IPS-18a (cell line): ENCODE measurements at regions not wholly inside any gene's neighbourhood (a gene's known extent, or its start where the extent isn't known, plus 50 kb on each side); places are given as distances from the start of the nearest gene placed in this dataset.

Experiments used
- H3K27ac ChIP-seq: one replicate; pipeline ENCODE4 v1.5.1; 2013; ENCODE audit warnings: low read length
- H3K27me3 ChIP-seq: one replicate; pipeline ENCODE4 v1.6.1; 2013; ENCODE audit warnings: mild to moderate bottlenecking, low read length; ENCODE audit not compliant: control insufficient read depth, insufficient read depth
- H3K36me3 ChIP-seq: one replicate; pipeline ENCODE4 v1.6.1; 2013; ENCODE audit warnings: low read depth, low read length; ENCODE audit not compliant: control insufficient read depth
- H3K4me1 ChIP-seq: one replicate; pipeline ENCODE4 v1.6.1; 2013; ENCODE audit warnings: low read depth, low read length; ENCODE audit not compliant: control insufficient read depth
- H3K4me3 ChIP-seq: one replicate; pipeline ENCODE4 v1.5.1; 2013; ENCODE audit warnings: low read length
- H3K9ac ChIP-seq: one replicate; pipeline ENCODE4 v1.6.1; 2013; ENCODE audit warnings: mild to moderate bottlenecking, low read length, moderate library complexity
- H3K9me3 ChIP-seq: one replicate; pipeline ENCODE4 v1.6.1; 2013; ENCODE audit warnings: low read depth, low read length; ENCODE audit not compliant: control insufficient read depth

GRCh38 chr3:3745693-3746092, 53.5 kb upstream of the LRRN1 start:
- no peaks in the 10 kb centered on the region for H3K4me1 ChIP-seq
- H3K9ac ChIP-seq, result no peak overlapping the region
- H3K27ac ChIP-seq, result no peak overlapping the region
- H3K36me3 ChIP-seq, result no peaks in the 10 kb centered on the region
- no peaks in the 10 kb centered on the region for H3K27me3 ChIP-seq
- no peak overlapping the region for H3K4me3 ChIP-seq
- no peaks in the 10 kb centered on the region for H3K9me3 ChIP-seq

DNA sequence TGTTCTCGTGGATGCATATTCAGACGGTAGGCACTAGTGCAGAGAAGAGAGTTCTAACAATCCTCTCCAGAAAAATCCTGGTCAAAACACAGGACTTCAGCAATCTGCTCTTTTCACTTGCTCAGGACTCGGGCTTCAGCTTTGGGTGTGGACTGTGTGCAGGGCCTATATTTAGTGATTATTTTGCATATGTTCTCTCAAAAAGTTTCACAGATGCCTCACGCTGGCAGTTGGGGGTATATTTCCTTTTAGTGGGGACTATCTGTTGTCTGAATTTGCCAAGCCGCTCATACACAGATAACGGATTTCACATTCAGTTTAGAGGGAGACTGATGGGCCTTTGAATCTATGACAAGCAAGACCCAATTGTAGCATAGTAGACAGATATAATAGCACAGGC, 54.4 kb upstream of the LRRN1 start:
- no peak overlapping the region for H3K27ac ChIP-seq
- H3K36me3 ChIP-seq, result no peaks in the 10 kb centered on the region
- H3K9ac ChIP-seq, result no peak overlapping the region
- no peaks in the 10 kb centered on the region for H3K27me3 ChIP-seq
- no peak overlapping the region for H3K4me3 ChIP-seq
- H3K4me1 ChIP-seq, result peaks cover 2% of the 10 kb centered on the region
- H3K9me3 ChIP-seq, result no peaks in the 10 kb centered on the region

DNA sequence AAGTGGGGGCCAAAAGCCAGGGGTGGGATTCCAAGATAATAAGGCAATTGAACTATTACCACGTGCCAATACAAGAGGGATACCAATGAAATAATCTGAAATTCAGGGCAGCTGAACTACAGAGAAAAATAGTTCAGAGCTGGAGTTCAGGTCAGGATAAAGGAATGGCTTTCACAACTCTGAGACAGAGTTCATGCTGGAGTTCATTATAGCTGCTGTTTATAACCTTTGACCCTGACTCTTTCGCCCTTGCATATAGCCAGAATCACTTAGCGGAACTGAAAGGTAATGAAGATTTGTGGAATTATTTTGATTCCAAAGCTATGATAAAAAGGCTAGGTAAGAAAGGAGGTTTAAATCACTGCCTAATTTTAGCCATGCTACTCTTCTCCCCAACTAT, 55.5 kb upstream of the LRRN1 start:
- H3K27me3 ChIP-seq, result no peaks in the 10 kb centered on the region
- no peak overlapping the region for H3K9ac ChIP-seq
- H3K9me3 ChIP-seq, result no peaks in the 10 kb centered on the region
- no peak overlapping the region for H3K4me3 ChIP-seq
- no peak overlapping the region for H3K27ac ChIP-seq
- peaks cover 9% of the 10 kb centered on the region for H3K4me1 ChIP-seq
- no peaks in the 10 kb centered on the region for H3K36me3 ChIP-seq

DNA sequence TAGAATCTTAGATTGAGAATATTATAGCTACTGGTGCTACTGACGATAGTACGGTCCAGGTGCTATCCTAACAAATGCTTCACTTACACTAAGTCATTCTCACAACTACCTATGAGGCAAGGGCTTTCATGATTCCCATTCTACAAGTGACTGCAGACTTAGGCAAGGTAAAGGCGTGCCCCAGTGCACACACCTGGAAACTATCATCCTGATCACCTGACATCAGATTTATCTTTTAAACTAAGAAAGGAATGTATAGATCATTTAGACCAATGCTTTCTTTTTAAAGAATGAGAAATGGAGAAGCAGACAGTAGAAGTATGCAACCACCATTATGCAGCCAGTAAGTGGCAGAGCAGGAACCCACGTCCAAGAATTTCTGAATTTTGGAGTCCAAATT, 59.2 kb upstream of the LRRN1 start:
- no peak overlapping the region for H3K27ac ChIP-seq
- no peaks in the 10 kb centered on the region for H3K9me3 ChIP-seq
- no peaks in the 10 kb centered on the region for H3K36me3 ChIP-seq
- no peak overlapping the region for H3K9ac ChIP-seq
- peaks cover 9% of the 10 kb centered on the region for H3K4me1 ChIP-seq
- no peaks in the 10 kb centered on the region for H3K27me3 ChIP-seq
- H3K4me3 ChIP-seq, result no peak overlapping the region

DNA sequence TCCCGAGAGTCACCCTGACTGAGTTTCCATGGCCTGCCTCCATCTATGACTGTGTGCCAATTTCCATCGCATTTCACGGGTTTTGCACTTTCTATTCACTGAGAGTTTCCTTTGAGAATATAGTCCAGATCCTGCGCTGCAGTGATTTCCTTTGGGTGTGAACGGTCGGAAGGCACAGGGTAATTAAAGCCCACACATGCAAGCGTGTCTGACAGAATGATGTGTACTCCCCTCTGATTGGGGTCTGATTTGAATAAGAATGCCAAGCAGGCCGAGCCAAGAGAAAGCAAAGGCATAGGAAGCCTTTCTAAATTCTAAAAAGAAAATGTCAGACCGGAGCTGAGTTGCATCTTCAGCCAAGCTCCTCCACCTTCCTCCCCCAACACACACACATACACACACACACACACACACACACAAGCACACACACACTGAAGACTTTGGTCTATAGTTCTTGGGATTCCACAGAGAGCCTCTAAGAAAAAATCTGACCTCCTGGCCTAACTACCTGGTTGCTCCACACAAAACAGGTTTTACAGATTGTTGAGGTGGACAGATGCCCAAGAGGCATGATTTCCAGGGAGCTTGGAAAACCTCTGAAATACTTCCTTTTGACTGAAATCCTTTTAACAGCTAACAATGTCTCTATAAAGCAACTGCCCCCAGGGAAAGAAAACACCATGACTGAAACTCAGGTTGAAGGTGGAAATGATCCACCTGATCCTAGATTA, 59.7 kb upstream of the LRRN1 start:
- H3K9me3 ChIP-seq, result no peaks in the 10 kb centered on the region
- peaks cover 9% of the 10 kb centered on the region for H3K4me1 ChIP-seq
- no peak overlapping the region for H3K4me3 ChIP-seq
- no peaks in the 10 kb centered on the region for H3K36me3 ChIP-seq
- H3K9ac ChIP-seq, result no peak overlapping the region
- H3K27me3 ChIP-seq, result no peaks in the 10 kb centered on the region
- no peak overlapping the region for H3K27ac ChIP-seq

DNA sequence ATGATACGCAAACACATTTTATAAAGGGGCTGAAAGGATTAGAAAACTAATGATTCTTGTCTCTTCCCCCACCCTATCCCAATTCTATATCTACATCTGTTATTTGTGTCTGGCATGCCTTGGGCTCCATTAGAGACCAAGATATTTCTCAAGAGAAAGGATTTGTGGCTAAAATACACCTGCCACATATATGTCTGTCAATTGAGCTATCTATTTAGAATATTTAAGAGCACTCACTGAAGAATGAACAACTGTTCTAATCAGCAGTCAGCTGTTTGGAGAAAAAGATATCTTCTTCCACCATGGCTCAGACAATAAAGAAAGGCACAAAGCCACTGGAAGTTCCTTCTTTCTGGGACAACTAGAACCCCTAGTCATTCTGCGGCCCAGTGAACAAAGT, 61.7 kb upstream of the LRRN1 start:
- H3K4me3 ChIP-seq, result no peak overlapping the region
- H3K27me3 ChIP-seq, result no peaks in the 10 kb centered on the region
- peaks cover 9% of the 10 kb centered on the region for H3K4me1 ChIP-seq
- no peak overlapping the region for H3K9ac ChIP-seq
- H3K36me3 ChIP-seq, result no peaks in the 10 kb centered on the region
- H3K9me3 ChIP-seq, result no peaks in the 10 kb centered on the region
- no peak overlapping the region for H3K27ac ChIP-seq

DNA sequence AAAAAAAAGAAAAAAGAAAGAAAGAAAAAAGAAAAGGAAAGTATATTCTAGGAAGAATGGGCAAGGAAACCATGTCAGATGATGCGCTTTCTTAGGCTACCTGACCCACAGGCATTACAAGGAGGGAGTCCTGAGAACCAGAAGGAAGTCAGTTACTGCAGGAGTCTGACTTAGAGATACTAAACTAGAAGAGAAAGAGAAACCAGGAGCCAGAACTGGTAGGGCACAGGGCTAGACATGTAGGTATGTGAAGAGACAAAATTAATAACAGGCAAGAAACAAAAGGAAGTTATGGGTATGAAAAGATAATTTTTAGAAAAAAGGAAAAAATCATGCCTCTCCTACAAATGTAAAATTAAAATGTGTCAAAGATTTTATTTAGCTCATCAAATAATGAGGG, 63.3 kb upstream of the LRRN1 start:
- Histone ChIP-seq H3K36me3 (no peaks in the 10 kb centered on the region), H3K9ac (no peak overlapping the region), H3K4me3 (no peak overlapping the region), H3K27me3 (no peaks in the 10 kb centered on the region), H3K9me3 (no peaks in the 10 kb centered on the region), H3K4me1 (peaks cover 9% of the 10 kb centered on the region), H3K27ac (no peak overlapping the region)

DNA sequence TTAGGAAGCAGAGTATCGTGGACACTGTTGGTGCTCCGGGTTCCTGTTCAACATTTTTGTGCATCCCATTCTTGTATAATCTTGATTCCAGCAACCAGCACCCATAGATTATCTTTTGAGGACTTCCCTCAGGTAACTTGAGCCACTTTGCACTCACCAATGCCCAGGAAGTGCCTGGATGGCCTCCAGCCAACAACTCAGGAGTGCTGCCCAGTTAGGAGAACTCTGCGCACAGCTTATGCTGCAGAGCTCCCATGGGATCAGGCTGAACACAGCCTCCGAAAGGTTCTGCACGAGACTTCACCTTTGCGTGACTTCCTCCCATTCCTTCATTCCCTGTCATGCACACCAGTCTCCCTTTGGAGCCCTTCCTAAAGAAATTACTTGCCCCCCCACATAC, 64.3 kb upstream of the LRRN1 start:
- Histone ChIP-seq H3K4me1 (peaks cover 8% of the 10 kb centered on the region), H3K36me3 (no peaks in the 10 kb centered on the region), H3K27ac (no peak overlapping the region), H3K9me3 (no peaks in the 10 kb centered on the region), H3K4me3 (no peak overlapping the region), H3K9ac (no peak overlapping the region), H3K27me3 (no peaks in the 10 kb centered on the region)

GRCh38 chr3:3729261-3729660, 70.0 kb upstream of the LRRN1 start:
- Histone ChIP-seq H3K9me3 (no peaks in the 10 kb centered on the region), H3K4me1 (peaks cover 6% of the 10 kb centered on the region), H3K4me3 (no peak overlapping the region), H3K9ac (no peak overlapping the region), H3K36me3 (no peaks in the 10 kb centered on the region), H3K27me3 (no peaks in the 10 kb centered on the region), H3K27ac (no peak overlapping the region)

DNA sequence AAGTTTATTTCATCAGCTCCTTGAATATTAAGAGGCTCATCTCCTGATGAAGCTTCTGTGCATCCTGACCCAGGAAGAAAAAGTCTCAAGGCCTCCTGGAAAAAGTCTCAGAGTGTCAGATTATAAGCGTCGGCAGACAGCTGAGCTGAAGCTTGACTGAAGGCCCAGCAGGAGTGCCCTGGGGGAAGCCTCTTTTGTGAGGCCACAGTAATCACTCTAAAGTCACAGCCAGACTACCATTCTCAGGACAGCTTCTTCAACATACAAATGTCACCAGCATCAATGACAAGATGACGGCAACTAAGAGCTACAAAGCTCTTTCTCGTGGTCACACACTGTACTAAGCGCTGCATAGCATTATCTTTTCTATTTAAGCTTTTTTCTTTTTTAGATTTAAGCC, 72.7 kb upstream of the LRRN1 start:
- Histone ChIP-seq H3K27me3 (no peaks in the 10 kb centered on the region), H3K9me3 (no peaks in the 10 kb centered on the region), H3K9ac (no peak overlapping the region), H3K36me3 (no peaks in the 10 kb centered on the region), H3K27ac (no peak overlapping the region), H3K4me3 (no peak overlapping the region), H3K4me1 (peaks cover 6% of the 10 kb centered on the region)

DNA sequence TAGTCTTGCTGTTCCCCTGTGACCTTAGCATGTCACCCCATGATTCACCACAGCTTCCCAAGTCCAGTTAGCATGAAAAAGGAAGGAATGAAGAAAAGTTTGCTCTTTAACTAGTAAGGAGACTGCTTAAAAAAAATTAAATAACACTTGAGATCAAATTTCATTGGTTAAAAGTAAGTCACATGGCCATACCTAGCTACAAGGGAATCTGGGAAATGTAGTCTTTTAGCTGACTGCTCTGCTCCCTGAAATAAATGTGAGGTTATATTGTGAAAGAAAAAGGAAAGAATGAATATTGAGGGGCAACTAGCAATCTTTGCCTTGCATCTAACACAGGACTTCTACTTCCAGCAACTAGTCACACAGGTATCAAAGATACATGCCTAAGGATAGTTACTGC, 84.7 kb upstream of the LRRN1 start:
- no peak overlapping the region for H3K9ac ChIP-seq
- H3K27ac ChIP-seq, result no peak overlapping the region
- no peaks in the 10 kb centered on the region for H3K36me3 ChIP-seq
- H3K4me1 ChIP-seq, result no peaks in the 10 kb centered on the region
- no peaks in the 10 kb centered on the region for H3K9me3 ChIP-seq
- no peaks in the 10 kb centered on the region for H3K27me3 ChIP-seq
- no peak overlapping the region for H3K4me3 ChIP-seq

DNA sequence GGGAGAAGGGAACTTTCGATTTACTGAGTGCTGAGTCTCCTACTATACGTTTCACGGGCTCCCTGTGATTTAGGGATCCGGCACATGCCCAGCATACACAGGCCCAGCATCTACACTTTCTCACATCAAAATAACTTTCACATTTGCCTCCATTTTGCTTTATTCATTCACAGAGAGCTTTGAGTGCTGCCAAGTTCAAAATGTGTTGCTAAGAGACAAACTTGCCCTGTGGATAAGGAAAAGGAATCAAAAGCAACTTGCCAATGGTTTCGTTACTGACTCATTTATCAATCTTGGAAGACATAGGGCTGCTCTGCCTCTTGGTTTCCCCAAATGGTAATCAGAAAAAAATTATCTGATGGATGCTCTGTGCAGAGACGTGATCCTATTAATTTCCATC, 86.3 kb upstream of the LRRN1 start:
- no peaks in the 10 kb centered on the region for H3K27me3 ChIP-seq
- no peaks in the 10 kb centered on the region for H3K9me3 ChIP-seq
- no peak overlapping the region for H3K9ac ChIP-seq
- no peak overlapping the region for H3K4me3 ChIP-seq
- no peaks in the 10 kb centered on the region for H3K36me3 ChIP-seq
- H3K27ac ChIP-seq, result no peak overlapping the region
- peaks cover 16% of the 10 kb centered on the region for H3K4me1 ChIP-seq
